Hypothalamus (tissue), 51 donors: ENCODE measurements at regions not wholly inside any gene's neighbourhood (a gene's known extent, or its start where the extent isn't known, plus 50 kb on each side); places are given as distances from the start of the nearest gene placed in this dataset.

ENCODE experiments used
- DNase-seq, 51 donors: peaks; one replicate each; lab custom pipeline; 2025; lab: John Stamatoyannopoulos, UW

GRCh38 chr20:4070323-4071177 is 55.2 kb upstream of the RNF24 start:
- DNase-seq: no peak

DNA sequence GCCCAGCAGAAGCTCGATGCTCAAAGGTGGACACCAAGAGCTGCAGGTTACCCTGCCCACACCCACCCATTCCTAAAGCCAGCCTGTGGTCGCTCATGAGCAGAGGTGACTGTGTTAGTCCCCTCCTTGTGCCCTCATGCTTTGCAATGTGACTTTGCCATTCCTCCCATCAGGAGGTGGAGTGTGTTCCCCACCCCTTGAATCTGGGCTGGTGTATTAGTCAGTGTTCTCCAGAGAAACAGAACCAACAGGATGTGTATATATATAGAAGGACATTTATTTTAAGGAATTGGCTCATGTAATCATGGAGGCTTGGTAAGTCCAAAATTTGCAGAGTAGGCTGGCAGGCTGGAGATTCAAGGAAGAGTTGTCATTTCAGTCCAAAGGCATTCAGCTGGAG is 54.4 kb upstream of the RNF24 start:
- DNase-seq: peak in 1 of 51 donors; percentile 22

DNA sequence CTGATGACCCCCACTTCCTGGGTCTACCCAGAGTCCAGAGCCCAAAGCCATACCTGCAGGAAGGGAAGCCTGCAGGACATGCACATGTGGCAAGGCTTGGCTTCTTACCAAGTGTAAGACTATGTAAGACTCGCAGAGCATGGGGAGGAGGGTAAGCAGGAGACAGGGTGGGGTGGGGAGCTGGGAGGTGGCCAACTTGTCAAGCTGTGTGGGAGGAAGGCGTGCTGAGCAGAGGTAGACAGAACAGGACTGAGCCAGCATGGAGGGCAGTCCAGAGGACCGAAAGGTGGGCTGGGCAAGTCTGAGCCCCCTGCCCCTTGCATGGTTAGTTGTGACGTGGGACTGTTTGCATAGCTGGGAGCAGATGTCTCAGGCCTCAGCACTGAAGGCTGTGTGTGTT is 53.4 kb upstream of the RNF24 start:
- DNase-seq: no peak

GRCh38 chr20:4067600-4068261 is 52.4 kb upstream of the RNF24 start:
- no peak for DNase-seq

GRCh38 chr20:4066551-4066950 is 51.2 kb upstream of the RNF24 start:
- DNase-seq: no peak

DNA sequence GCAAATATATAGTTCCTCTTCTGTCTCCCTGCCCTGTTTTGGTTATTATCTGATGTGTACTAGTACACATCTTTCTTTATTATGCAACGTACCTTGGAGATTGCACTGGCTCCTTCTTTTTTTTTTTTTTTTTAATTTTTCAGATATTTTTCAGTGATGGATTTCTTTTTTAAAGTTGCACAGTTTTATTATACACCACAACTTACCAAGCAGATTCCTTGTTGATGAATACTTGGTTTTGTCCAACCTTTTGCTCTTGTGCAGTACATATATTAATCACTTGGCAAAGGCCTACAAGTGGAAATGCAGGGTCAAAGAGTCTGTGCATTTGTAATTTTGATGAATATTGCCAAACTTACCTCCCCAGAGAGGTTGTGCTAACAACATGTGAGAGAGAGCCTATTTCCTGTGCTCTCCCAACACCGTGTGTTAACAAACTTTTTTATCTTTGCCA is 50.1 kb upstream of the RNF24 start:
- no peak for DNase-seq
